Endothelial cell of umbilical vein (primary cell): ENCODE measurements at regions not wholly inside any gene's neighbourhood (a gene's known extent, or its start where the extent isn't known, plus 50 kb on each side); places are given as distances from the start of the nearest gene placed in this dataset.

ENCODE experiments used
- BruUV-seq: library from RNA; stranded (reverse); fragments of 400-500 nt; replicated peaks from 2 replicates; lab custom pipeline; 2021; lab: Mats Ljungman, UMichigan
- CTCF ChIA-PET: fragments of 300-600, 350-600 bp; sonication (Branson Sonifier 250); formaldehyde crosslinking; loops from one replicate; lab custom pipeline; 2021; ENCODE audit warnings: antibody characterized with exemption, inconsistent platforms; lab: Charles Lee
- POLR2A ChIA-PET: fragments of 300-600, 350-600 bp; sonication (Branson Sonifier 250); formaldehyde crosslinking; loops from one replicate; lab custom pipeline; 2021; ENCODE audit warnings: antibody characterized with exemption, inconsistent platforms; lab: Charles Lee
- DNase-seq: peaks from one replicate; pipeline ENCODE4 v3.0.0-alpha.2; 2011; ENCODE audit warnings: low read depth, low spot score
- FAIRE-seq: peaks from 2 replicates; lab custom pipeline; 2011; peaks lifted over from hg19 to GRCh38; lab: Jason Lieb, UNC
- H2AFZ ChIP-seq: 2 replicates; pipeline ENCODE4 v1.6.0; 2012; ENCODE audit warnings: low read depth, low read length, control low read depth, inconsistent platforms
- H3K27ac ChIP-seq: 2 replicates; pipeline ENCODE4 v1.5.1; 2011; ENCODE audit warnings: low read depth, mild to moderate bottlenecking, control low read depth, low read length, moderate library complexity; ENCODE audit not compliant: insufficient read depth
- H3K27me3 ChIP-seq, 2 experiments: 2 replicates each; pipeline versions ENCODE4 v1.6.0 to v1.6.1; 2011; ENCODE audit warnings: low read length in 2 of 2, mixed read lengths in 1 of 2; ENCODE audit not compliant: control insufficient read depth in 2 of 2, insufficient read depth in 2 of 2
- H3K36me3 ChIP-seq, 2 experiments: 2 replicates in 1 of 2; 3 replicates in 1 of 2; pipeline ENCODE4 v1.5.1; 2011; ENCODE audit warnings: low read length in 2 of 2, mild to moderate bottlenecking in 1 of 2, moderate library complexity in 1 of 2; ENCODE audit not compliant: control insufficient read depth in 2 of 2, insufficient read depth in 2 of 2; ENCODE audit errors: extremely low read depth in 1 of 2
- H3K4me1 ChIP-seq: 3 replicates; pipeline ENCODE4 v1.5.1; 2011; ENCODE audit warnings: mild to moderate bottlenecking, low read length; ENCODE audit not compliant: control insufficient read depth, insufficient read depth; ENCODE audit errors: extremely low read depth
- H3K4me2 ChIP-seq: 2 replicates; pipeline ENCODE4 v1.6.1; 2011; ENCODE audit warnings: low read length, control low read depth, mixed read lengths; ENCODE audit not compliant: insufficient read depth
- H3K4me3 ChIP-seq, 3 experiments: fragments of 200-600 bp in 1 of 3; sonication (generic), shearing (Covaris generic) in 1 of 3; replicated peaks in 1 of 3; 2 replicates each; pipeline ENCODE4 v1.5.1; 2011 to 2016; ENCODE audit warnings: control low read depth in 3 of 3, low read length in 3 of 3, mild to moderate bottlenecking in 2 of 3, inconsistent platforms in 1 of 3, low read depth in 1 of 3, moderate library complexity in 1 of 3; ENCODE audit not compliant: insufficient read depth in 1 of 3
- H3K79me2 ChIP-seq: 2 replicates; pipeline ENCODE4 v1.6.0; 2012; ENCODE audit warnings: low read length, inconsistent platforms; ENCODE audit not compliant: control insufficient read depth, insufficient read depth
- H3K9ac ChIP-seq: replicated peaks from 2 replicates; pipeline ENCODE3; 2011; ENCODE audit warnings: low read length, control low read depth; ENCODE audit not compliant: insufficient read depth; ENCODE audit errors: extremely low read depth
- H3K9me1 ChIP-seq: replicated peaks from 3 replicates; pipeline ENCODE4 v1.6.0; 2011; ENCODE audit warnings: mild to moderate bottlenecking, low read length; ENCODE audit not compliant: control insufficient read depth, insufficient read depth; ENCODE audit errors: extremely low read depth
- H3K9me3 ChIP-seq: replicated peaks from 2 replicates; pipeline ENCODE4 v1.5.1; 2012; ENCODE audit warnings: low read length, inconsistent platforms; ENCODE audit not compliant: control insufficient read depth, insufficient read depth
- H4K20me1 ChIP-seq: replicated peaks from 2 replicates; pipeline ENCODE3; 2011; ENCODE audit warnings: mild to moderate bottlenecking, low read length; ENCODE audit not compliant: control insufficient read depth, insufficient read depth; ENCODE audit errors: extremely low read depth
- CTCF ChIP-seq, 2 donors: IDR thresholded peaks; 1 replicate in 1 of 2; 2 replicates in 1 of 2; pipeline ENCODE4 v1.5.1; 2011; ENCODE audit warnings: low read length in 2 of 2, mild to moderate bottlenecking in 2 of 2, moderate library complexity in 2 of 2, control low read depth in 1 of 2, inconsistent platforms in 1 of 2, low read depth in 1 of 2; ENCODE audit not compliant: insufficient read depth in 1 of 2; ENCODE audit errors: extremely low read depth in 1 of 2
- EZH2 ChIP-seq: IDR thresholded peaks from 2 replicates; pipeline ENCODE4 v1.6.1; 2012; ENCODE audit warnings: borderline replicate concordance, low read depth, mild to moderate bottlenecking, moderate library complexity, low read length, inconsistent platforms; ENCODE audit not compliant: severe bottlenecking
- FOS ChIP-seq: IDR thresholded peaks from 2 replicates; pipeline ENCODE4 v1.6.1; 2011; ENCODE audit warnings: mild to moderate bottlenecking, low read length, moderate library complexity, borderline replicate concordance; ENCODE audit not compliant: insufficient read depth
- GATA2 ChIP-seq: IDR thresholded peaks from 2 replicates; pipeline ENCODE4 v1.7.0; 2011; ENCODE audit warnings: low read depth, mild to moderate bottlenecking, moderate library complexity, mixed read lengths, low read length; ENCODE audit not compliant: insufficient read length, insufficient read depth
- JUN ChIP-seq: IDR thresholded peaks from 2 replicates; pipeline ENCODE4 v1.6.1; 2011; ENCODE audit warnings: borderline replicate concordance, low read depth; ENCODE audit not compliant: insufficient read length, insufficient read depth
- MAX ChIP-seq: IDR thresholded peaks from 2 replicates; pipeline ENCODE4 v1.6.1; 2011; ENCODE audit not compliant: insufficient read depth, insufficient read length
- MYC ChIP-seq: IDR thresholded peaks from one replicate; pipeline ENCODE4 v1.6.1; 2011; ENCODE audit warnings: mild to moderate bottlenecking, low read depth, low read length
- POLR2A ChIP-seq: IDR thresholded peaks from 2 replicates; pipeline ENCODE4 v1.6.1; 2012; ENCODE audit warnings: low read depth, mild to moderate bottlenecking, control low read depth, low read length
- POLR2AphosphoS5 ChIP-seq: IDR thresholded peaks from 2 replicates; pipeline ENCODE4 v1.6.1; 2012; ENCODE audit warnings: low read depth, mild to moderate bottlenecking, control low read depth, low read length, moderate library complexity; ENCODE audit not compliant: insufficient read depth
- dilution Hi-C: fragments of 300-500 bp; cut with MboI; formaldehyde crosslinking; loops from one replicate; pipeline ENCODE4 v1.15.0; 2019; ENCODE audit warnings: low sequenced_read_pairs; ENCODE audit not compliant: extremely low pct_ligation_motif_present
- intact Hi-C: fragments of 100-400 bp; cut with micrococcal nuclease; formaldehyde crosslinking; loops from one replicate; pipeline ENCODE4 v1.10.0; 2022

GRCh38 chr2:122481244-122481622 is 725.8 kb downstream of the TSN start:
- Histone ChIP-seq H3K4me1 (no peaks in the 10 kb centered on the region), H4K20me1 (no peaks in the 10 kb centered on the region), H3K4me2 (no peak overlapping the region), H3K27me3 (no peaks in the 10 kb centered on the region), H3K9me3 (peaks cover 2% of the 10 kb centered on the region), H3K9ac (no peak overlapping the region), H2AFZ (no peak overlapping the region), H3K4me3 (no peak overlapping the region), H3K27ac (no peak overlapping the region), H3K36me3 (no peaks in the 10 kb centered on the region), H3K79me2 (no peaks in the 10 kb centered on the region), H3K9me1 (no peaks in the 10 kb centered on the region)
- ChIA-PET POLR2A (no interaction called here), CTCF (no interaction called here)
- no peak for FAIRE-seq
- no peak for TF ChIP-seq MAX
- TF ChIP-seq JUN = no peak
- TF ChIP-seq POLR2AphosphoS5 = no peak
- no peak for TF ChIP-seq MYC
- TF ChIP-seq FOS = no peak
- TF ChIP-seq EZH2 = no peak
- TF ChIP-seq GATA2 = no peak
- no peak for TF ChIP-seq CTCF (IDR thresholded peaks at IDR 0.05; ENCODE audit: extremely low read depth in 1 of 2, insufficient read depth in 1 of 2, low read depth in 1 of 2, low read length in 2 of 2)
- no peak for TF ChIP-seq POLR2A
- no TSS peak for BruUV-seq
- intact Hi-C loops (no loop called here), dilution Hi-C loops (no loop called here)
- no peak for DNase-seq
